Thyroid gland (tissue), 4 donors: ENCODE measurements at regions not wholly inside any gene's neighbourhood (a gene's known extent, or its start where the extent isn't known, plus 50 kb on each side); places are given as distances from the start of the nearest gene placed in this dataset.

Experiments used
- DNase-seq, 2 donors: peaks; one replicate each; pipeline ENCODE4 v3.0.0-alpha.2; 2019
- H3K27ac ChIP-seq, 3 donors: fragments of 200-600 bp; sonication (generic); 1 replicate in 2 of 3; 2 replicates in 1 of 3; pipeline ENCODE4 v1.5.1; 2016 to 2019; ENCODE audit warnings: mild to moderate bottlenecking in 1 of 3, moderate library complexity in 1 of 3
- H3K27me3 ChIP-seq: fragments of 200-600 bp; sonication (generic); one replicate; pipeline ENCODE4 v1.5.1; 2019
- H3K36me3 ChIP-seq, 2 donors: fragments of 200-600 bp; sonication (generic); one replicate each; pipeline ENCODE4 v1.5.1; 2016 to 2019
- H3K4me1 ChIP-seq, 2 donors: fragments of 200-600 bp; sonication (generic); one replicate each; pipeline ENCODE4 v1.5.1; 2017 to 2019
- H3K4me3 ChIP-seq, 3 donors: fragments of 200-600 bp; sonication (generic); replicated peaks in 1 of 3; 1 replicate in 2 of 3; 2 replicates in 1 of 3; pipeline ENCODE4 v1.5.1; 2016; ENCODE audit warnings: mild to moderate bottlenecking in 1 of 3
- H3K9me3 ChIP-seq: fragments of 200-600 bp; sonication (generic); one replicate; pipeline ENCODE4 v1.5.1; 2017
- POLR2A ChIP-seq, 2 donors: fragments of 450-650 bp; IDR thresholded peaks; one replicate each; pipeline ENCODE4 v1.6.1; 2017; ENCODE audit warnings: antibody characterized with exemption in 2 of 2, mild to moderate bottlenecking in 2 of 2, moderate library complexity in 1 of 2
- WGBS, 2 donors: methylation state at CpG; one replicate each; pipeline ENCODE4 v1.1.5; 2017; 5-methylcytosine and 5-hydroxymethylcytosine counted together
- intact Hi-C: fragments of 100-400 bp; cut with DNase I; formaldehyde crosslinking; loops from one replicate; pipeline ENCODE4 v1.15.1; 2023
- TF ChIP-seq, protein P1 (sequence below), 6 experiments: fragments of 200-600 bp in 3 of 6; fragments of 450-650 bp in 3 of 6; sonication (generic) in 3 of 6; IDR thresholded peaks; one replicate each; pipeline ENCODE4 v1.5.1; 2016 to 2019; ENCODE audit warnings: antibody characterized with exemption in 6 of 6, mild to moderate bottlenecking in 2 of 6, inconsistent platforms in 1 of 6, moderate library complexity in 1 of 6

- Histone ChIP-seq H3K4me3 (no peak overlapping the region), H3K4me1 (peaks cover 7 to 10% of the 10 kb centered on the region in 2 donors), H3K27ac (no peak overlapping the region), H3K27me3 (no peaks in the 10 kb centered on the region), H3K36me3 (no peaks in the 10 kb centered on the region), H3K9me3 (no peaks in the 10 kb centered on the region)
- TF ChIP-seq, protein P1, sequence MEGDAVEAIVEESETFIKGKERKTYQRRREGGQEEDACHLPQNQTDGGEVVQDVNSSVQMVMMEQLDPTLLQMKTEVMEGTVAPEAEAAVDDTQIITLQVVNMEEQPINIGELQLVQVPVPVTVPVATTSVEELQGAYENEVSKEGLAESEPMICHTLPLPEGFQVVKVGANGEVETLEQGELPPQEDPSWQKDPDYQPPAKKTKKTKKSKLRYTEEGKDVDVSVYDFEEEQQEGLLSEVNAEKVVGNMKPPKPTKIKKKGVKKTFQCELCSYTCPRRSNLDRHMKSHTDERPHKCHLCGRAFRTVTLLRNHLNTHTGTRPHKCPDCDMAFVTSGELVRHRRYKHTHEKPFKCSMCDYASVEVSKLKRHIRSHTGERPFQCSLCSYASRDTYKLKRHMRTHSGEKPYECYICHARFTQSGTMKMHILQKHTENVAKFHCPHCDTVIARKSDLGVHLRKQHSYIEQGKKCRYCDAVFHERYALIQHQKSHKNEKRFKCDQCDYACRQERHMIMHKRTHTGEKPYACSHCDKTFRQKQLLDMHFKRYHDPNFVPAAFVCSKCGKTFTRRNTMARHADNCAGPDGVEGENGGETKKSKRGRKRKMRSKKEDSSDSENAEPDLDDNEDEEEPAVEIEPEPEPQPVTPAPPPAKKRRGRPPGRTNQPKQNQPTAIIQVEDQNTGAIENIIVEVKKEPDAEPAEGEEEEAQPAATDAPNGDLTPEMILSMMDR (IDR thresholded peaks at IDR 0.05) = no peak
- no peak for TF ChIP-seq POLR2A (IDR thresholded peaks at IDR 0.05)
- DNase-seq = no peak
- intact Hi-C loops = loop anchor here (5.0 kb wide), 1 partner anchor 196 kb away; no protein-coding TSS in a partner anchor
- WGBS, 2 donors = 91% methylated on average over 6 of the region's 6 CpGs
These were observed 178.8 kb upstream of the NEBL start for GRCh38 chr10:21075880-21076279.

- DNase-seq = no peak
- Histone ChIP-seq H3K4me1 (peaks cover 16 to 22% of the 10 kb centered on the region in 2 donors), H3K27ac (no peak overlapping the region), H3K27me3 (no peaks in the 10 kb centered on the region), H3K36me3 (no peaks in the 10 kb centered on the region), H3K4me3 (no peak overlapping the region), H3K9me3 (no peaks in the 10 kb centered on the region)
- 88 to 90% methylated on average over 3 of the region's 3 CpGs for WGBS, 2 donors
- TF ChIP-seq POLR2A (IDR thresholded peaks at IDR 0.05) = no peak
- TF ChIP-seq, protein P1 (IDR thresholded peaks at IDR 0.05) = no peak
- intact Hi-C loops = no loop called here
These were observed 174.0 kb upstream of the NEBL start for GRCh38 chr10:21071001-21071673.

DNA sequence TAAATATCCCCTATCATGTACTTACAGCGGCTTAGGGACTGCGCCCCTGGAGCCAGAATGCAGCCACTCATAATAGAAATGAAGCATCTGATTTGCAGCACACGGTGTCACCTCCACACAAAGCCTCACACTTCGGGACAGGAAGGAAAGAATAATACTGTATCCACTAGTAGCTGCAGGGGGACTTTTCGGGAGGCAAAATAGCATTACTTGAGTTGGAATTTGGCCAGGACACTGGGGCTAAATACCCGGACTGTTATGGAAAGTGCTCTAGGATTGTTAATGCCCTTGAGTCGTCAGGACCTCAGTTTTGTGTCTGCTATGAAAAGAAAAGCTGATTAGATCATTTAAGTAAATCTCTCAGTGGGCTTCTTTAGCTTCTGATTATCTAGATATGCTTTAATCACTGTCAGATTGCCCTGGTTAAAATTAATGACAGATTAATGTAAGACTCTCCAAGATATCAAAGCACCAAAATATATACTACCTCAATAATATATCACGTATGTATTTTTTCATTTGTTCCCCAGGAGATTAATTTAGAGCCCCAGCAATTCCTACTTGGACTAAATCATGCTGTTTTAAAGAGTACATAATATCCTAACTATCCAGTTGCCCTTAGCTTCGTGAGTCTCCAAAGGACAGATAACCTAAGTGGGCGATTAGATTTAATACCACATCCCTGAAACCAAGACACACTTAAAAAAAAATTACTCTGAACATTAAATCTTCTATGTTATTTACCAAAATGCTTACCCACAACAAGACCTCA is 173.0 kb upstream of the NEBL start:
- no peaks in the 10 kb centered on the region for H3K27me3 ChIP-seq

GRCh38 chr10:21069278-21069677 is 172.2 kb upstream of the NEBL start:
- intact Hi-C loops = no loop called here
- no peaks in the 10 kb centered on the region for H3K27me3 ChIP-seq
- 61 to 72% methylated on average over 5 of the region's 5 CpGs for WGBS, 2 donors

More for the DNA sequence above, 173.0 kb upstream of the NEBL start:
- TF ChIP-seq, protein P1 (IDR thresholded peaks at IDR 0.05) = no peak
- no peak for TF ChIP-seq POLR2A (IDR thresholded peaks at IDR 0.05)
- intact Hi-C loops = no loop called here
- WGBS, 2 donors = 42 to 54% methylated on average over 10 of the region's 10 CpGs
- H3K36me3 ChIP-seq = no peaks in the 10 kb centered on the region
- H3K27ac ChIP-seq = peak overlapping the region in 2 of 3 donors; percentile 24 to 53
- no peak overlapping the region for H3K4me3 ChIP-seq
- H3K4me1 ChIP-seq = peaks cover 16 to 22% of the 10 kb centered on the region in 2 donors
- no peaks in the 10 kb centered on the region for H3K9me3 ChIP-seq
- peak in 1 of 2 donors; percentile 15 for DNase-seq

More at GRCh38 chr10:21069278-21069677, 172.2 kb upstream of the NEBL start:
- Histone ChIP-seq H3K4me3 (no peak overlapping the region), H3K36me3 (no peaks in the 10 kb centered on the region), H3K27ac (peak overlapping the region in 2 of 3 donors; percentile 24 to 53), H3K4me1 (peaks cover 16 to 22% of the 10 kb centered on the region in 2 donors), H3K9me3 (no peaks in the 10 kb centered on the region)
- TF ChIP-seq, protein P1 (IDR thresholded peaks at IDR 0.05) = no peak
- no peak for TF ChIP-seq POLR2A (IDR thresholded peaks at IDR 0.05)
- peak; percentile 22 to 51 for DNase-seq
